Endodermal cell (in vitro differentiated cells): ENCODE measurements at regions not wholly inside any gene's neighbourhood (a gene's known extent, or its start where the extent isn't known, plus 50 kb on each side); places are given as distances from the start of the nearest gene placed in this dataset.
A peak's percentile ranks its signal among the peaks of the same experiment; 100 is the strongest.
"Not testable (repeated sequence)": the region's sequence is repeated elsewhere in the genome, so short reads cannot be mapped to it uniquely, and the experiment has no call there.

Experiments
- DNase-seq: peaks from one replicate; pipeline ENCODE4 v3.0.0-alpha.2; 2017
- H3K27ac ChIP-seq: 2 replicates; pipeline ENCODE4 v1.5.1; 2013; ENCODE audit warnings: mild to moderate bottlenecking, low read depth, low read length, moderate library complexity
- H3K27me3 ChIP-seq: 2 replicates; pipeline ENCODE4 v1.6.1; 2013; ENCODE audit warnings: mild to moderate bottlenecking, low read length, moderate library complexity; ENCODE audit not compliant: insufficient read depth, control insufficient read depth, poor library complexity, severe bottlenecking
- H3K36me3 ChIP-seq: 2 replicates; pipeline ENCODE4 v1.7.0; 2013; ENCODE audit warnings: mild to moderate bottlenecking, low read length, moderate library complexity; ENCODE audit not compliant: control insufficient read depth, insufficient read depth
- H3K4me1 ChIP-seq: one replicate; pipeline ENCODE4 v1.7.0; 2013; ENCODE audit warnings: low read length; ENCODE audit not compliant: control insufficient read depth, insufficient read depth
- H3K4me3 ChIP-seq: 2 replicates; pipeline ENCODE4 v1.5.1; 2013; ENCODE audit warnings: mild to moderate bottlenecking, low read length, moderate library complexity
- H3K9ac ChIP-seq: 2 replicates; pipeline ENCODE4 v1.6.1; 2013; ENCODE audit warnings: mild to moderate bottlenecking, low read length, moderate library complexity; ENCODE audit not compliant: poor library complexity, severe bottlenecking; ENCODE audit errors: extremely low read depth
- H3K9me3 ChIP-seq: 2 replicates; pipeline ENCODE4 v1.6.1; 2013; ENCODE audit warnings: mild to moderate bottlenecking, low read length, moderate library complexity; ENCODE audit not compliant: control insufficient read depth
- H3K27ac Mint-ChIP-seq: 2 replicates; pipeline ENCODE4 v1.8.0; 2020; ENCODE audit warnings: mixed read lengths
- H3K27me3 Mint-ChIP-seq: 2 replicates; pipeline ENCODE4 v1.8.0; 2021; ENCODE audit warnings: mild to moderate bottlenecking, mixed read lengths; ENCODE audit not compliant: insufficient read depth
- H3K36me3 Mint-ChIP-seq: 2 replicates; pipeline ENCODE4 v1.8.0; 2020; ENCODE audit warnings: low read depth, mixed read lengths
- H3K4me1 Mint-ChIP-seq: 2 replicates; pipeline ENCODE4 v1.8.0; 2020; ENCODE audit warnings: mixed read lengths
- H3K4me3 Mint-ChIP-seq: 2 replicates; pipeline ENCODE4 v1.8.0; 2020; ENCODE audit warnings: mild to moderate bottlenecking, moderate library complexity, mixed read lengths
- H3K9me3 Mint-ChIP-seq: 2 replicates; pipeline ENCODE4 v1.8.0; 2020; ENCODE audit warnings: mild to moderate bottlenecking, mixed read lengths
- CTCF ChIP-seq: fragments of 200-600 bp; sonication (generic); conservative IDR thresholded peaks from 2 replicates; pipeline ENCODE4 v1.5.0; 2021; ENCODE audit warnings: antibody characterized with exemption, mild to moderate bottlenecking
- WGBS, 2 experiments: methylation state at CpG; one replicate each; pipeline versions ENCODE4 v1.1.5 to v1.1.7; 2013; ENCODE audit warnings: missing lambda C conversion rate in 2 of 2, mixed read lengths in 1 of 2; ENCODE audit not compliant: insufficient coverage in 1 of 2, insufficient read length in 1 of 2; 5-methylcytosine and 5-hydroxymethylcytosine counted together

GRCh38 chr1:229913489-229913888 lies 153.5 kb upstream of the GALNT2 start:
- Histone ChIP-seq H3K4me1 (no peaks in the 10 kb centered on the region), H3K27me3 (no peaks in the 10 kb centered on the region), H3K36me3 (no peaks in the 10 kb centered on the region), H3K9me3 (no peaks in the 10 kb centered on the region), H3K9ac (no peak overlapping the region), H3K27ac (no peak overlapping the region), H3K4me3 (no peak overlapping the region)
- Mint-ChIP-seq H3K27ac (no peak overlapping the region), H3K27me3 (peaks cover 3% of the 10 kb centered on the region), H3K9me3 (no peaks in the 10 kb centered on the region), H3K4me1 (no peaks in the 10 kb centered on the region), H3K4me3 (no peak overlapping the region), H3K36me3 (no peaks in the 10 kb centered on the region)
- DNase-seq: no peak
- WGBS, 2 experiments: 75 to 80% methylated on average over 1 of the region's 1 CpG
- TF ChIP-seq CTCF: no peak

- H3K9me3 Mint-ChIP-seq, H3K36me3 Mint-ChIP-seq: not testable (repeated sequence)
- WGBS, 2 experiments: 93 to 100% methylated on average over 5 to 8 of the region's 10 CpGs
Observed at GRCh38 chr1:229919488-229919887, 147.6 kb upstream of the GALNT2 start.

GRCh38 chr1:229920683-229921082 lies 146.4 kb upstream of the GALNT2 start:
- Histone ChIP-seq H3K27ac (peak overlapping the region; percentile 22), H3K4me3 (no peak overlapping the region), H3K4me1 (no peaks in the 10 kb centered on the region), H3K9me3 (no peaks in the 10 kb centered on the region), H3K27me3 (no peaks in the 10 kb centered on the region), H3K9ac (no peak overlapping the region), H3K36me3 (no peaks in the 10 kb centered on the region)
- Mint-ChIP-seq H3K9me3 (no peaks in the 10 kb centered on the region), H3K27ac (no peak overlapping the region), H3K4me1 (peaks cover 8% of the 10 kb centered on the region), H3K36me3 (no peaks in the 10 kb centered on the region), H3K4me3 (no peak overlapping the region), H3K27me3 (no peaks in the 10 kb centered on the region)
- no peak for TF ChIP-seq CTCF
- 89 to 100% methylated on average over 2 of the region's 2 CpGs for WGBS, 2 experiments
- DNase-seq: no peak

More at GRCh38 chr1:229919488-229919887, 147.6 kb upstream of the GALNT2 start:
- not testable (repeated sequence) for H3K4me1 Mint-ChIP-seq, H3K4me1 ChIP-seq, H3K36me3 ChIP-seq, H3K27ac Mint-ChIP-seq, H3K9ac ChIP-seq, H3K27ac ChIP-seq, H3K27me3 ChIP-seq, DNase-seq, H3K4me3 Mint-ChIP-seq, H3K4me3 ChIP-seq, H3K27me3 Mint-ChIP-seq, H3K9me3 ChIP-seq

GRCh38 chr1:229922249-229922648 lies 144.8 kb upstream of the GALNT2 start:
- Mint-ChIP-seq H3K36me3 (no peaks in the 10 kb centered on the region), H3K4me1 (peaks cover 8% of the 10 kb centered on the region), H3K9me3 (no peaks in the 10 kb centered on the region), H3K4me3 (no peak overlapping the region), H3K27me3 (no peaks in the 10 kb centered on the region), H3K27ac (no peak overlapping the region)
- H3K4me3 ChIP-seq: no peak overlapping the region
- H3K9ac ChIP-seq: no peak overlapping the region
- H3K36me3 ChIP-seq: no peaks in the 10 kb centered on the region
- no peak for TF ChIP-seq CTCF
- H3K27me3 ChIP-seq: no peaks in the 10 kb centered on the region
- no peak overlapping the region for H3K27ac ChIP-seq
- WGBS, 2 experiments: 93 to 95% methylated on average over 7 of the region's 7 CpGs
- H3K9me3 ChIP-seq: no peaks in the 10 kb centered on the region
- no peak for DNase-seq
- no peaks in the 10 kb centered on the region for H3K4me1 ChIP-seq
